HEK293 (cell line): ENCODE measurements at regions not wholly inside any gene's neighbourhood (a gene's known extent, or its start where the extent isn't known, plus 50 kb on each side); places are given as distances from the start of the nearest gene placed in this dataset.

ENCODE experiments used
- CTCF ChIA-PET: fragments of 350-600 bp; formaldehyde crosslinking; extraction: SDS; loops from one replicate; lab custom pipeline; 2021; ENCODE audit warnings: antibody characterized with exemption; lab: Yijun Ruan, JAX
- POLR2A ChIA-PET: fragments of 300-600 bp; formaldehyde crosslinking; extraction: SDS; loops from one replicate; lab custom pipeline; 2020; ENCODE audit warnings: antibody characterized with exemption, inconsistent platforms; lab: Yijun Ruan, JAX
- H3K27ac ChIP-seq: fragments of 200-500 bp; sonication (Bioruptor generic); 2 replicates; pipeline ENCODE4 v1.5.1; 2014; ENCODE audit warnings: low read depth, low read length, control low read depth, inconsistent platforms; ENCODE audit errors: extremely low read depth
- H3K36me3 ChIP-seq, 2 experiments: fragments of 200-500 bp in 1 of 2; sonication (Bioruptor generic) in 1 of 2; 1 replicate in 1 of 2; 2 replicates in 1 of 2; pipeline ENCODE4 v1.5.1; 2014 to 2017; ENCODE audit warnings: inconsistent platforms in 2 of 2, low read length in 2 of 2; ENCODE audit not compliant: control insufficient read depth in 2 of 2, insufficient read depth in 1 of 2
- H3K4me1 ChIP-seq: fragments of 200-500 bp; sonication (Bioruptor generic); 2 replicates; pipeline ENCODE4 v1.5.1; 2014; ENCODE audit warnings: mild to moderate bottlenecking, low read length, inconsistent platforms; ENCODE audit not compliant: control insufficient read depth, insufficient read depth
- H3K4me3 ChIP-seq: 2 replicates; pipeline ENCODE4 v1.5.1; 2011; ENCODE audit warnings: low read depth, mild to moderate bottlenecking, control low read depth, low read length, moderate library complexity
- H3K9me3 ChIP-seq: fragments of 200-500 bp; sonication (Bioruptor generic); 2 replicates; pipeline ENCODE4 v1.5.1; 2014; ENCODE audit warnings: low read depth, low read length, inconsistent platforms; ENCODE audit not compliant: control insufficient read depth, insufficient read depth
- FEZF1 ChIP-seq: fragments of 450-650 bp; formaldehyde crosslinking; IDR thresholded peaks from 2 replicates; pipeline ENCODE4 v1.5.1; 2016; ENCODE audit warnings: missing biosample characterization, missing genetic modification characterization
- GFI1B ChIP-seq: fragments of 450-650 bp; formaldehyde crosslinking; IDR thresholded peaks from 2 replicates; pipeline ENCODE4 v1.5.1; 2016; ENCODE audit warnings: missing biosample characterization, missing genetic modification characterization
- HOXA7 ChIP-seq: sonication (generic); formaldehyde crosslinking; IDR thresholded peaks from 2 replicates; pipeline ENCODE4 v1.8.1; 2022; ENCODE audit warnings: missing genetic modification reagents, borderline replicate concordance
- PRDM2 ChIP-seq: fragments of 450-650 bp; formaldehyde crosslinking; IDR thresholded peaks from 2 replicates; pipeline ENCODE4 v1.5.1; 2016; ENCODE audit warnings: missing biosample characterization, missing genetic modification characterization, borderline replicate concordance
- PRDM6 ChIP-seq: fragments of 450-650 bp; formaldehyde crosslinking; IDR thresholded peaks from 2 replicates; pipeline ENCODE4 v1.5.1; 2017; ENCODE audit warnings: missing biosample characterization, missing genetic modification characterization
- SP2 ChIP-seq: fragments of 450-650 bp; formaldehyde crosslinking; IDR thresholded peaks from 2 replicates; pipeline ENCODE4 v1.5.1; 2016; ENCODE audit warnings: missing biosample characterization, missing genetic modification characterization
- YY2 ChIP-seq: fragments of 450-650 bp; formaldehyde crosslinking; IDR thresholded peaks from 2 replicates; pipeline ENCODE4 v1.5.1; 2016; ENCODE audit warnings: missing biosample characterization, missing genetic modification characterization
- ZBTB21 ChIP-seq: fragments of 450-650 bp; formaldehyde crosslinking; IDR thresholded peaks from 2 replicates; pipeline ENCODE4 v1.5.1; 2017; ENCODE audit warnings: missing biosample characterization, missing genetic modification characterization
- ZBTB8A ChIP-seq: fragments of 450-650 bp; formaldehyde crosslinking; IDR thresholded peaks from 2 replicates; pipeline ENCODE4 v1.5.1; 2016; ENCODE audit warnings: missing biosample characterization, missing genetic modification characterization
- ZIC2 ChIP-seq: fragments of 450-650 bp; formaldehyde crosslinking; IDR thresholded peaks from 2 replicates; pipeline ENCODE4 v1.5.1; 2016; ENCODE audit warnings: missing biosample characterization, missing genetic modification characterization
- ZNF324 ChIP-seq: fragments of 450-650 bp; formaldehyde crosslinking; IDR thresholded peaks from 2 replicates; pipeline ENCODE4 v1.5.1; 2016; ENCODE audit warnings: missing biosample characterization, missing genetic modification characterization
- ZNF354C ChIP-seq: fragments of 450-650 bp; formaldehyde crosslinking; IDR thresholded peaks from 2 replicates; pipeline ENCODE4 v1.5.1; 2016; ENCODE audit warnings: missing biosample characterization, missing genetic modification characterization, low read depth, borderline replicate concordance
- ZNF394 ChIP-seq: fragments of 450-650 bp; formaldehyde crosslinking; IDR thresholded peaks from 2 replicates; pipeline ENCODE4 v1.5.1; 2016; ENCODE audit warnings: missing biosample characterization, missing genetic modification characterization, mild to moderate bottlenecking, moderate library complexity, borderline replicate concordance
- ZNF501 ChIP-seq: fragments of 450-650 bp; formaldehyde crosslinking; IDR thresholded peaks from 2 replicates; pipeline ENCODE4 v1.5.1; 2016; ENCODE audit warnings: missing biosample characterization, missing genetic modification characterization
- ZNF529 ChIP-seq: fragments of 450-650 bp; formaldehyde crosslinking; IDR thresholded peaks from 2 replicates; pipeline ENCODE4 v1.5.1; 2017; ENCODE audit warnings: missing genetic modification characterization, missing biosample characterization; ENCODE audit not compliant: insufficient replicate concordance
- ZSCAN16 ChIP-seq: fragments of 450-650 bp; formaldehyde crosslinking; IDR thresholded peaks from 2 replicates; pipeline ENCODE4 v1.5.1; 2016; ENCODE audit warnings: missing biosample characterization, missing genetic modification characterization
- TF ChIP-seq, protein P1 (sequence below): fragments of 450-650 bp; IDR thresholded peaks from 2 replicates; pipeline ENCODE4 v1.5.1; 2018; ENCODE audit warnings: missing biosample characterization, missing genetic modification characterization
- TF ChIP-seq, protein P2 (sequence below): fragments of 450-650 bp; formaldehyde crosslinking; conservative IDR thresholded peaks from 2 replicates; pipeline ENCODE4 v1.5.1; 2016; ENCODE audit warnings: low read depth, missing biosample characterization, missing genetic modification characterization

DNA sequence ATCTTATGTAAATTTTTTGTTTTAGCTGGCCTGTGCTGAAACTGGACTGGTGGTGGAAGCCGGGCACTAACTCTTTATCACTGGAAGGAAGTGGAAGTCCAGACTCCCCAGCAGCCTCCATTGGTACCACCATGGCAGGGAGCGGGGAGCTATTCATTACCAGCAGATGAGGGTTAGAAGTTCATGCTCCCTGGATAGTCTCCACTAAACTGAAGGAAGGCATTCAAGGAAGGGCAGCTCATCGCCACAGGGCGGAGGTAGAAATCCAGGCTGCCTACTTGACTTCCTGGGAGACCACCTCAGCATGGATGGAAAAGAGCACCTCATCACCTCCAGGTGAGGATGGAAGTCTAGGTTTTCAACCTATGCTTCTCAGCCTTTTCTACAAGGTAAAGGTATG, 130.9 kb downstream of the SLC16A9 start:
- CTCF ChIA-PET, result interaction anchor here (0.5 to 3.9 kb wide), 6 partner anchors 44 to 342 kb away, joined by 3 to 24 read pairs (median 10); no protein-coding TSS in a partner anchor
- no peak overlapping the region for H3K4me3 ChIP-seq
- TF ChIP-seq YY2 (no peak), ZNF324 (tag by site-specific recombination) (no peak), ZNF529 (no peak), PRDM6 (tag by site-specific recombination) (no peak), GFI1B (tag by site-specific recombination) (no peak), ZNF501 (no peak), ZSCAN16 (no peak), ZIC2 (tag by site-specific recombination) (no peak), SP2 (tag by site-specific recombination) (no peak), ZBTB8A (tag by site-specific recombination) (no peak), ZBTB21 (tag by site-specific recombination) (no peak), PRDM2 (tag by site-specific recombination) (no peak), FEZF1 (no peak), ZNF354C (tag by site-specific recombination) (no peak), HOXA7 (CRISPR knock-in tag) (no peak), ZNF394 (tag by site-specific recombination) (no peak)
- TF ChIP-seq, protein P1, sequence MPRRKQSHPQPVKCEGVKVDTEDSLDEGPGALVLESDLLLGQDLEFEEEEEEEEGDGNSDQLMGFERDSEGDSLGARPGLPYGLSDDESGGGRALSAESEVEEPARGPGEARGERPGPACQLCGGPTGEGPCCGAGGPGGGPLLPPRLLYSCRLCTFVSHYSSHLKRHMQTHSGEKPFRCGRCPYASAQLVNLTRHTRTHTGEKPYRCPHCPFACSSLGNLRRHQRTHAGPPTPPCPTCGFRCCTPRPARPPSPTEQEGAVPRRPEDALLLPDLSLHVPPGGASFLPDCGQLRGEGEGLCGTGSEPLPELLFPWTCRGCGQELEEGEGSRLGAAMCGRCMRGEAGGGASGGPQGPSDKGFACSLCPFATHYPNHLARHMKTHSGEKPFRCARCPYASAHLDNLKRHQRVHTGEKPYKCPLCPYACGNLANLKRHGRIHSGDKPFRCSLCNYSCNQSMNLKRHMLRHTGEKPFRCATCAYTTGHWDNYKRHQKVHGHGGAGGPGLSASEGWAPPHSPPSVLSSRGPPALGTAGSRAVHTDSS (tag by site-specific recombination), result no peak
- TF ChIP-seq, protein P2, sequence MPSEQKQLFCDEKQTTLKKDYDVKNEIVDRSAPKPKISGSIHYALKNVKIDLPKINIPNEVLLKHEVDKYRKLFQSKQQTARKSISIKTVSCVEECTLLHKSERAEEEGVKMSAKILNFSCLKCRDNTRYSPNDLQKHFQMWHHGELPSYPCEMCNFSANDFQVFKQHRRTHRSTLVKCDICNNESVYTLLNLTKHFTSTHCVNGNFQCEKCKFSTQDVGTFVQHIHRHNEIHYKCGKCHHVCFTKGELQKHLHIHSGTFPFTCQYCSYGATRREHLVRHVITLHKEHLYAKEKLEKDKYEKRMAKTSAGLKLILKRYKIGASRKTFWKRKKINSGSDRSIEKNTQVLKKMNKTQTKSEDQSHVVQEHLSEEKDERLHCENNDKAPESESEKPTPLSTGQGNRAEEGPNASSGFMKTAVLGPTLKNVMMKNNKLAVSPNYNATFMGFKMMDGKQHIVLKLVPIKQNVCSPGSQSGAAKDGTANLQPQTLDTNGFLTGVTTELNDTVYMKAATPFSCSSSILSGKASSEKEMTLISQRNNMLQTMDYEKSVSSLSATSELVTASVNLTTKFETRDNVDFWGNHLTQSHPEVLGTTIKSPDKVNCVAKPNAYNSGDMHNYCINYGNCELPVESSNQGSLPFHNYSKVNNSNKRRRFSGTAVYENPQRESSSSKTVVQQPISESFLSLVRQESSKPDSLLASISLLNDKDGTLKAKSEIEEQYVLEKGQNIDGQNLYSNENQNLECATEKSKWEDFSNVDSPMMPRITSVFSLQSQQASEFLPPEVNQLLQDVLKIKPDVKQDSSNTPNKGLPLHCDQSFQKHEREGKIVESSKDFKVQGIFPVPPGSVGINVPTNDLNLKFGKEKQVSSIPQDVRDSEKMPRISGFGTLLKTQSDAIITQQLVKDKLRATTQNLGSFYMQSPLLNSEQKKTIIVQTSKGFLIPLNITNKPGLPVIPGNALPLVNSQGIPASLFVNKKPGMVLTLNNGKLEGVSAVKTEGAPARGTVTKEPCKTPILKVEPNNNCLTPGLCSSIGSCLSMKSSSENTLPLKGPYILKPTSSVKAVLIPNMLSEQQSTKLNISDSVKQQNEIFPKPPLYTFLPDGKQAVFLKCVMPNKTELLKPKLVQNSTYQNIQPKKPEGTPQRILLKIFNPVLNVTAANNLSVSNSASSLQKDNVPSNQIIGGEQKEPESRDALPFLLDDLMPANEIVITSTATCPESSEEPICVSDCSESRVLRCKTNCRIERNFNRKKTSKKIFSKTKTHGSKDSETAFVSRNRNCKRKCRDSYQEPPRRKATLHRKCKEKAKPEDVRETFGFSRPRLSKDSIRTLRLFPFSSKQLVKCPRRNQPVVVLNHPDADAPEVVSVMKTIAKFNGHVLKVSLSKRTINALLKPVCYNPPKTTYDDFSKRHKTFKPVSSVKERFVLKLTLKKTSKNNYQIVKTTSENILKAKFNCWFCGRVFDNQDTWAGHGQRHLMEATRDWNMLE (tag by site-specific recombination), result no peak
- H3K27ac ChIP-seq, result no peak overlapping the region
- H3K36me3 ChIP-seq, result no peaks in the 10 kb centered on the region
- POLR2A ChIA-PET, result no interaction called here
- H3K9me3 ChIP-seq, result no peaks in the 10 kb centered on the region
- H3K4me1 ChIP-seq, result no peaks in the 10 kb centered on the region
